ENCODE measurements at regions not wholly inside any gene's neighbourhood (a gene's known extent, or its start where the extent isn't known, plus 50 kb on each side); places are given as distances from the start of the nearest gene placed in this dataset.

GRCh38 chr2:191738003-191738402 lies 60.1 kb downstream of the NABP1 start:
- peak in 1 of 58 donors; percentile 37 for DNase-seq

- no peak for DNase-seq
Observed at GRCh38 chr2:191738667-191739066, 60.7 kb downstream of the NABP1 start.

GRCh38 chr2:191739194-191739593 lies 61.3 kb downstream of the NABP1 start:
- DNase-seq: no peak

- no peak for DNase-seq
Observed at GRCh38 chr2:191740016-191740419, 62.1 kb downstream of the NABP1 start.

GRCh38 chr2:191740759-191741158 lies 62.8 kb downstream of the NABP1 start:
- no peak for DNase-seq

GRCh38 chr2:191746346-191747169 lies 68.6 kb downstream of the NABP1 start:
- DNase-seq: no peak

- no peak for DNase-seq
Observed at GRCh38 chr2:191747170-191747530, 69.2 kb downstream of the NABP1 start.

- no peak for DNase-seq
Observed at GRCh38 chr2:191748059-191748461, 70.1 kb downstream of the NABP1 start.

- DNase-seq: no peak
Observed at GRCh38 chr2:191748528-191749180, 70.7 kb downstream of the NABP1 start.

GRCh38 chr2:191749181-191749540 lies 71.2 kb downstream of the NABP1 start:
- DNase-seq: no peak

GRCh38 chr2:191754103-191754502 lies 76.2 kb downstream of the NABP1 start:
- no peak for DNase-seq

- DNase-seq: no peak
Observed at GRCh38 chr2:191756761-191757160, 78.8 kb downstream of the NABP1 start.

- no peak for DNase-seq
Observed at GRCh38 chr2:191757208-191757607, 79.3 kb downstream of the NABP1 start.

GRCh38 chr2:191758518-191759507 lies 80.9 kb downstream of the NABP1 start:
- DNase-seq: peak in 2 of 58 donors; percentile 3 to 10

- no peak for DNase-seq
Observed at GRCh38 chr2:191759680-191760079, 81.7 kb downstream of the NABP1 start.

GRCh38 chr2:191760655-191761262 lies 82.8 kb downstream of the NABP1 start:
- DNase-seq: no peak

GRCh38 chr2:191773136-191773535 lies 73.8 kb downstream of the CAVIN2 start:
- DNase-seq: no peak

- no peak for DNase-seq
Observed at GRCh38 chr2:191777351-191777750, 69.5 kb downstream of the CAVIN2 start.

- DNase-seq: no peak
Observed at GRCh38 chr2:191778041-191778440, 68.8 kb downstream of the CAVIN2 start.

GRCh38 chr2:191782351-191782750 lies 64.5 kb downstream of the CAVIN2 start:
- no peak for DNase-seq

GRCh38 chr2:191783416-191783815 lies 63.5 kb downstream of the CAVIN2 start:
- DNase-seq: no peak

Measured in anterior cingulate cortex (tissue), 58 donors.